Coronary artery (tissue), 2 donors: ENCODE measurements at regions not wholly inside any gene's neighbourhood (a gene's known extent, or its start where the extent isn't known, plus 50 kb on each side); places are given as distances from the start of the nearest gene placed in this dataset.

Experiments used
- DNase-seq: peaks from one replicate; pipeline ENCODE4 v3.0.0-alpha.2; 2017; ENCODE audit warnings: low spot score
- H3K27ac ChIP-seq, 2 donors: fragments of 200-600 bp; sonication (generic); one replicate each; pipeline ENCODE4 v1.5.1; 2016 to 2019
- H3K4me3 ChIP-seq: fragments of 200-600 bp; sonication (generic); 2 replicates; pipeline ENCODE4 v1.5.1; 2016; ENCODE audit warnings: mild to moderate bottlenecking, moderate library complexity
- TF ChIP-seq, protein P1 (sequence below): fragments of 200-600 bp; sonication (generic); IDR thresholded peaks from one replicate; pipeline ENCODE4 v1.5.1; 2019; ENCODE audit warnings: antibody characterized with exemption

DNA sequence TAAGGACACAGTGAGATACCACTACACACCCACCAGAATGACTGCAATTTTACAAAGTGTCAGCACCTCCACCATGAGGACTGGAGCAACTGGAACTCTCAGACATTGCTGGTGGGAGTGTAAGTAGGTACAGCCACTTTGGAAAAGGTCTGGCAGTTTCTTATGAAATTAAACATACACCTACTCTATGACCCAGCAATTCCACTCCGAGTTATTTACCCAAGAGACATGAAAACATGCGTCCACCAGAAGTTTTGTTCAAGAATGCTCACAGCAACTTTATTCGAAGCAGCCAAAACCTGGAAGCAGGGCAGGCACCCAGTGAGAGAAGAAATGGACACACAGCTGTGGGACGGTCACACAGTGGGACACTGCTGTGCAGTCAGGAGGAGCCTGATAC is 384.0 kb downstream of the SOX9 start:
- Histone ChIP-seq H3K4me3 (no peak overlapping the region), H3K27ac (no peak overlapping the region)
- no peak for DNase-seq
- TF ChIP-seq, protein P1, sequence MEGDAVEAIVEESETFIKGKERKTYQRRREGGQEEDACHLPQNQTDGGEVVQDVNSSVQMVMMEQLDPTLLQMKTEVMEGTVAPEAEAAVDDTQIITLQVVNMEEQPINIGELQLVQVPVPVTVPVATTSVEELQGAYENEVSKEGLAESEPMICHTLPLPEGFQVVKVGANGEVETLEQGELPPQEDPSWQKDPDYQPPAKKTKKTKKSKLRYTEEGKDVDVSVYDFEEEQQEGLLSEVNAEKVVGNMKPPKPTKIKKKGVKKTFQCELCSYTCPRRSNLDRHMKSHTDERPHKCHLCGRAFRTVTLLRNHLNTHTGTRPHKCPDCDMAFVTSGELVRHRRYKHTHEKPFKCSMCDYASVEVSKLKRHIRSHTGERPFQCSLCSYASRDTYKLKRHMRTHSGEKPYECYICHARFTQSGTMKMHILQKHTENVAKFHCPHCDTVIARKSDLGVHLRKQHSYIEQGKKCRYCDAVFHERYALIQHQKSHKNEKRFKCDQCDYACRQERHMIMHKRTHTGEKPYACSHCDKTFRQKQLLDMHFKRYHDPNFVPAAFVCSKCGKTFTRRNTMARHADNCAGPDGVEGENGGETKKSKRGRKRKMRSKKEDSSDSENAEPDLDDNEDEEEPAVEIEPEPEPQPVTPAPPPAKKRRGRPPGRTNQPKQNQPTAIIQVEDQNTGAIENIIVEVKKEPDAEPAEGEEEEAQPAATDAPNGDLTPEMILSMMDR: no peak

DNA sequence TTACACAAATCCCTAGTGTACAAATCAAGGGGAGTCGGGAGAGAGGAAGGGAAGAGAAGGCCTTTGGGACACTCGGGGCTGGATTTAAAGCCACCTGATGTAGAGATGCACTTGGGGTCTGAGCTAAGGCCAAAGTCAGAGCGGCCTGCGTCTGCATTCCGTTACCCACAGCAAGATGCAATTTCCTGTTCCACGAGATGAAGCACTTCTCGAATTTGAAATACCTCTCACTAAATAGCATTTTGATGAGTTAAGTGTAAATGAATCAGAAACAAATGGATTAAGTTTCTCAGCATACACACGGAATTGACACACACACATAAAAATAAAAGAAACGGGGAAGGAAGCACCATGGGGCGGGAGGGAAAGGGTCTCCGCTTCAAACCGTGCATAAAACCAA is 386.0 kb downstream of the SOX9 start:
- no peak for DNase-seq
- Histone ChIP-seq H3K4me3 (no peak overlapping the region), H3K27ac (no peak overlapping the region)
- TF ChIP-seq, protein P1: no peak

DNA sequence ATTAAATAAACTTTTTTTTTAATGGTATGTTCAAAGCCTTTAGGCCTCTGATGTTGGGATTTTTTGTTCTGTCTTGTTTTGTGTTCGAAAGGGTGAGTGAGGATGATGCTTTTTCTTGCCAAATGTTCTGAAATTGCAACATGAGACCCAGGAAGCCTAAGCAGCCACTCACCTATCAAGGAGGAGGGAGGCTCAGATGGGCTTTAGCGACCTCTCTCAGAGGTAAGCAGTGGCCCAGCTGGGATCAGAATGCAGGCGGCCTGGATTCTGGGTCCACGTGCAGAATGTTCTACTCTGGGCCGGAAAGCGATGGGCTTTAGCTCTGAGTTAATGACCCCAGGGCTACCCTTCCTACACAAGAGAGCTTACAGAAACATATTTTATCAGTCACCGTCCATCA is 386.6 kb downstream of the SOX9 start:
- Histone ChIP-seq H3K4me3 (no peak overlapping the region), H3K27ac (no peak overlapping the region)
- TF ChIP-seq, protein P1: no peak
- DNase-seq: no peak

DNA sequence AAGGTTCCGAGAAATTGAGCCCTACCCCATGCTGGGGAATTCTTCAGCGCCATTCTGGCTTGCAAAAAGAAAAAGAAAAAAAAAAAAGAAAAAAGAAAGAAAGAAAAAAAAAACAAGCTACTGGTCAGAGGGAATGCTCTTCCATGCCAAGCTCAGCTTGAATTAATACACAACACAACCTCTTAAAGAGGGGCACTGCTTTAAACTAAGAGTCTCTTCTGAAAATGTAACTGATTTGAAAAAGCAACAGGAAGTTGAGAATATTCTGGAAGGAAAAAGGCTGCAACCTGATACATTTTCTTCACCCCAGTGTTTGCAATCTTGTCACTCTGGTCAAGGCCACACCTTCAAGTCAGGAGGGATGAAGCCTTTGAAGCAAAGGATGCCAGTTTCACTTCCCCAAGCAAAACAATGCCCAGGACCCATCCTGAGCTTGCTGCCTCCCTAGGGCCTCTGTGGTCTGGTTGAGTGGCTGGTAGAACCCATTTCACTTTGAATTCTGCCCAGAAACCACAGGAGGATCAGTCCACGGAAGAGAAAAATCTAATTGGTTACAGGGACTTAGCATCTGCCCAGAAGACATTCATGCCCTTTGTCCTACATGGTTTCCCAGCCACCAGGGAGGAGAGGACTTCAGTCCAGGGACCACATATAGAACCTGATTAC is 389.7 kb downstream of the SOX9 start:
- DNase-seq: no peak
- Histone ChIP-seq H3K4me3 (no peak overlapping the region), H3K27ac (no peak overlapping the region)
- TF ChIP-seq, protein P1: no peak

DNA sequence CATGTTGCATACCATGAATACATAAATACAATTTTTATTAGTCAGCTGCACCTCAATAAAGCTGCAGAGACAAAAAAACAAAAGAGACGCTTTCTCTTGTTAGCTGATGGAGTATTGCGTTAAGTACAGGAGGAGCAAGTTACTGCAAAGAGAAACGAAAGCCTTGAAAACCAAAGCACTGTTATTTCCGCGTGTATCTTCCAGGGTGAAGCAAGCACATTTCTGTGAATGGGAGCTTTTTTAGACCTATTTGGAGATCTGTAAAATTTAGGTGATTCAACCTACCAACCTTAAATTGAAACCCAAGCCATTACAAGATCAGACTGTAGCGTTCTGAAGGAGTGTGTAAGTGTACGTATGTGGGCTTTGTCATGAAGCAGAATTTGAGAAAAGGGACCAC is 390.4 kb downstream of the SOX9 start:
- TF ChIP-seq, protein P1: no peak
- no peak overlapping the region for H3K27ac ChIP-seq
- no peak overlapping the region for H3K4me3 ChIP-seq
- no peak for DNase-seq

DNA sequence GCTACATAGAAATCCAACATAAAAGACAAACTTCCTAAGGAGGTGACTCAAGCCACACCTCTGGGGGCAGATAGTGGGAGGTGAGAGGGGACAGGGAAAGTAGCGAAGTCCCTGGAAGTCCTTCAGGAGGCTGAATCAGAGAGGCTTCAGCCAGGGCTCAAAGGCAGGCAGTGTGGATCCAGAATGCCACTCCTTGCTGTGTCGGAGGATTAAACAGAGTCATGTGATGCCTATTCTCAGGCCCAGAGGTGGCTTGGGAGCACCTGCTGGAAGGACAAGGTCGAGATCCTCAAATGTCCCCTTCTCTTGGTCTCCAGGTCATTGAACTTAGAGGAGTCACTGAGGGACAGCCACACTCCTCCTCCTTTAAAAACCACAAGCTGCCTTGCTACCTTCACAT is 391.1 kb downstream of the SOX9 start:
- no peak for DNase-seq
- no peak overlapping the region for H3K4me3 ChIP-seq
- TF ChIP-seq, protein P1: no peak
- no peak overlapping the region for H3K27ac ChIP-seq
